ENCODE measurements at regions not wholly inside any gene's neighbourhood (a gene's known extent, or its start where the extent isn't known, plus 50 kb on each side); places are given as distances from the start of the nearest gene placed in this dataset.

GRCh38 chr15:39084674-39085530 is 496.0 kb upstream of the THBS1 start:
- DNase-seq (ENCODE audit: low read depth), result no peak

GRCh38 chr15:39086641-39087040 is 494.2 kb upstream of the THBS1 start:
- no peak for DNase-seq (ENCODE audit: low read depth)

GRCh38 chr15:39088156-39088555 is 492.7 kb upstream of the THBS1 start:
- no peak for DNase-seq (ENCODE audit: low read depth)

- DNase-seq (ENCODE audit: low read depth), result no peak
Measured at GRCh38 chr15:39092354-39092753, 488.5 kb upstream of the THBS1 start.

- DNase-seq (ENCODE audit: low read depth), result no peak
Measured at GRCh38 chr15:39092761-39093160, 488.1 kb upstream of the THBS1 start.

- no peak for DNase-seq (ENCODE audit: low read depth)
Measured at GRCh38 chr15:39094116-39094515, 486.8 kb upstream of the THBS1 start.

GRCh38 chr15:39095218-39095879 is 485.5 kb upstream of the THBS1 start:
- no peak for DNase-seq (ENCODE audit: low read depth)

- no peak for DNase-seq (ENCODE audit: low read depth)
Measured at GRCh38 chr15:39096608-39097205, 484.2 kb upstream of the THBS1 start.

GRCh38 chr15:39099524-39099923 is 481.4 kb upstream of the THBS1 start:
- no peak for DNase-seq (ENCODE audit: low read depth)

GRCh38 chr15:39100106-39100660 is 480.7 kb upstream of the THBS1 start:
- DNase-seq (ENCODE audit: low read depth), result no peak

- DNase-seq (ENCODE audit: low read depth), result no peak
Measured at GRCh38 chr15:39102431-39102830, 478.4 kb upstream of the THBS1 start.

- no peak for DNase-seq (ENCODE audit: low read depth)
Measured at GRCh38 chr15:39106950-39107349, 473.9 kb upstream of the THBS1 start.

GRCh38 chr15:39108021-39108420 is 472.9 kb upstream of the THBS1 start:
- no peak for DNase-seq (ENCODE audit: low read depth)

- no peak for DNase-seq (ENCODE audit: low read depth)
Measured at GRCh38 chr15:39110336-39110735, 470.5 kb upstream of the THBS1 start.

GRCh38 chr15:39110746-39111145 is 470.1 kb upstream of the THBS1 start:
- DNase-seq (ENCODE audit: low read depth), result no peak

GRCh38 chr15:39113741-39114140 is 467.1 kb upstream of the THBS1 start:
- no peak for DNase-seq (ENCODE audit: low read depth)

- DNase-seq (ENCODE audit: low read depth), result no peak
Measured at GRCh38 chr15:39114690-39115378, 466.0 kb upstream of the THBS1 start.

- DNase-seq (ENCODE audit: low read depth), result no peak
Measured at GRCh38 chr15:39115379-39116057, 465.4 kb upstream of the THBS1 start.

GRCh38 chr15:39118510-39118909 is 462.4 kb upstream of the THBS1 start:
- DNase-seq (ENCODE audit: low read depth), result no peak

- no peak for DNase-seq (ENCODE audit: low read depth)
Measured at GRCh38 chr15:39124155-39124552, 456.7 kb upstream of the THBS1 start.

- DNase-seq (ENCODE audit: low read depth), result no peak
Measured at GRCh38 chr15:39124553-39125171, 456.2 kb upstream of the THBS1 start.
